BJ (cell line): ENCODE measurements at regions not wholly inside any gene's neighbourhood (a gene's known extent, or its start where the extent isn't known, plus 50 kb on each side); places are given as distances from the start of the nearest gene placed in this dataset.

Experiments
- CTCF ChIA-PET: fragments of 350-600 bp; formaldehyde crosslinking; extraction: SDS; loops from one replicate; lab custom pipeline; 2021; ENCODE audit warnings: antibody characterized with exemption, inconsistent platforms; lab: Yijun Ruan, JAX
- POLR2A ChIA-PET: fragments of 300-600 bp; sonication (Branson Sonifier 250); formaldehyde crosslinking; extraction: SDS; loops from one replicate; lab custom pipeline; 2021; ENCODE audit warnings: antibody characterized with exemption; lab: Charles Lee
- DNase-seq: peaks from one replicate; pipeline ENCODE4 v3.0.0-alpha.2; 2011; ENCODE audit warnings: low read depth
- H3K27me3 ChIP-seq: 2 replicates; pipeline ENCODE4 v1.6.0; 2011; ENCODE audit warnings: low read length; ENCODE audit not compliant: control insufficient read depth, insufficient read depth
- H3K36me3 ChIP-seq: 2 replicates; pipeline ENCODE4 v1.5.1; 2011; ENCODE audit warnings: low read length; ENCODE audit not compliant: control insufficient read depth, insufficient read depth
- H3K4me3 ChIP-seq: 2 replicates; pipeline ENCODE4 v1.5.1; 2011; ENCODE audit warnings: low read depth, mild to moderate bottlenecking, control low read depth, low read length
- TF ChIP-seq, protein P1 (sequence below): IDR thresholded peaks from 2 replicates; pipeline ENCODE4 v1.5.1; 2011; ENCODE audit warnings: low read depth, mild to moderate bottlenecking, control low read depth, inconsistent platforms, low read length, moderate library complexity; ENCODE audit not compliant: insufficient read depth

DNA sequence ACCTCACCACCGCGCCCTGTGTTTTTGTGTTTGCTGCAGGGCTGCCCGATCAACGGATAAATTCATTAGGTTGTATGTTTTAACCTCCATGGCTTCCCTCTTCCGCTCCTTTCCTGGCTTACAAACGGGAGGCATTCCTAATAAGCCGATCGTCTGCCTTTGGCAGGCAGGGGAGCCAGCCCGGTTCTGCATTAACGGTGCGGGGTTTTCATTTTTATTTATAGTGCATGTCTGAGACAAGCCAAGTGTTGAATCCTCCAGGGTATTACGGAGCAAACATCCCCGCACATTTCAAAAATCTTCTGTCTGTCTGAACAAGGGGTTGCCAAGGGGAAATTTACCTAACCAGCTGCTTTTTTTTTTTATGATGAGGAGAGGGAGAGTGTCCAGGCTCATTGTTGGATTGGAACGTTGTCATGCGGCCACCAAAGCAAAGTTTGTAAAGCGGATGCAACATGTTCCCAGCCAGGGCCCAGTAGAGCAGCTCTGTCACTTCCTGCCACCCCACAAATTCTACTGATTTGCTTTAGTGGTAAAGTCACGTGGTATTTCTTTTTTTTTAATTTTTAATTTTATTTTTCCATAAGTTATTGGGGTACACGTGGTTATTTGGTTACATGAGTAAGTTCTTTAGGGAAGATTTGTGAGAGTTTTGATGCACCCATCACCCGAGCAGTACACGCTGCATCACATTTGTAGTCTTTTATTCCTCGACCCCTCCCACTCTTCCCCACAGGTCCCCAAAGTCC is 92.3 kb upstream of the BAIAP2L1 start:
- ChIA-PET CTCF (no interaction called here), POLR2A (no interaction called here)
- TF ChIP-seq, protein P1, sequence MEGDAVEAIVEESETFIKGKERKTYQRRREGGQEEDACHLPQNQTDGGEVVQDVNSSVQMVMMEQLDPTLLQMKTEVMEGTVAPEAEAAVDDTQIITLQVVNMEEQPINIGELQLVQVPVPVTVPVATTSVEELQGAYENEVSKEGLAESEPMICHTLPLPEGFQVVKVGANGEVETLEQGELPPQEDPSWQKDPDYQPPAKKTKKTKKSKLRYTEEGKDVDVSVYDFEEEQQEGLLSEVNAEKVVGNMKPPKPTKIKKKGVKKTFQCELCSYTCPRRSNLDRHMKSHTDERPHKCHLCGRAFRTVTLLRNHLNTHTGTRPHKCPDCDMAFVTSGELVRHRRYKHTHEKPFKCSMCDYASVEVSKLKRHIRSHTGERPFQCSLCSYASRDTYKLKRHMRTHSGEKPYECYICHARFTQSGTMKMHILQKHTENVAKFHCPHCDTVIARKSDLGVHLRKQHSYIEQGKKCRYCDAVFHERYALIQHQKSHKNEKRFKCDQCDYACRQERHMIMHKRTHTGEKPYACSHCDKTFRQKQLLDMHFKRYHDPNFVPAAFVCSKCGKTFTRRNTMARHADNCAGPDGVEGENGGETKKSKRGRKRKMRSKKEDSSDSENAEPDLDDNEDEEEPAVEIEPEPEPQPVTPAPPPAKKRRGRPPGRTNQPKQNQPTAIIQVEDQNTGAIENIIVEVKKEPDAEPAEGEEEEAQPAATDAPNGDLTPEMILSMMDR = no peak
- no peak for DNase-seq
- Histone ChIP-seq H3K27me3 (no peaks in the 10 kb centered on the region), H3K4me3 (no peak overlapping the region), H3K36me3 (no peaks in the 10 kb centered on the region)

DNA sequence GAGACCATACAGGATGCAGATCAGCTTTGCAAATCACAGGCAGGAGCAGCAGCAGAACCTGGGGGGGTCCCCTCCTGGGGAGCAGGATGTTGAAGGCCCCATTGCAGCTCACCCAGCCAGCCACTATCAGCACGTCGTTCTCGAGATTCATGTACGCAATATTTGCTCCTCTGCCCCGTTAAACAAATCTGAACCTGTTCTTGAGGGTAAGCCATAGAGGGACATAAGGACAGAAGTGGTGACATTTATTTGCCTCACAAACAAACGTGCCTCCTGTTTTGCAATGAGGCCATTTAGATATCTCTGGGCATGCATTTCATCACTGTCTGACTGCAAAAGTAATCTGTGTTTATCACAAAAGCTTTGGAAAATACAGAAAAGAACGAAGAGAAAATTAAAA is 87.3 kb upstream of the BAIAP2L1 start:
- DNase-seq = no peak
- H3K4me3 ChIP-seq = no peak overlapping the region
- TF ChIP-seq, protein P1 = no peak
- CTCF ChIA-PET = no interaction called here
- H3K36me3 ChIP-seq = no peaks in the 10 kb centered on the region
- no peaks in the 10 kb centered on the region for H3K27me3 ChIP-seq
- POLR2A ChIA-PET = no interaction called here

DNA sequence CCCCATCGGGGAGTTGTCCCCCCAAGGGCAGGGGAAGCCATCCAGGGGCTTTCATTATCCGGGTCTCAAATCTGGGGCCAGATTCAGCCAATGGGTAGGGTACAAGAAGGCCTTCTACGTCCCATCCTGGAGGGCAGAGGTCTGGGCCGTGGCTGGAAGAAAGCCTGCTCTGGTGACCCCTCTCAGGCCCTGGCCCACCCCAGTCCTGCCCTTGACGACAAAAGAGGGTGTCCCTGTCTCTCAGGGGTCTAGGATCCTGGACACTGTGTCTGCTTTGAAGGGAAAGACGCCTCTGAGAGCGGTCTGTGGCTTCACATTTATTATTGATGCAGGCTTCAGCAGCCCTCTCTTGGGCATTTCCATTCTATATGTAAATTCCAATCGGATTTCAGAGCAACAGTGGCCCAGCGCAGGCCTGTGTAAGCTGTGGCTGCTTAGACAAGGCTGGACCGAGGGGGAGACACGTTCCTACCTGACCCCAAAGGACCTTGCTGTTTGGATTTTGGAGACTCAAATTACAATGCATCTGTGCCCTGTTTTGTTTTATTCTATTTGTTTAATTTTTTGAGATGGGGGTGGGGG is 83.2 kb upstream of the BAIAP2L1 start:
- CTCF ChIA-PET = no interaction called here
- POLR2A ChIA-PET = no interaction called here

DNA sequence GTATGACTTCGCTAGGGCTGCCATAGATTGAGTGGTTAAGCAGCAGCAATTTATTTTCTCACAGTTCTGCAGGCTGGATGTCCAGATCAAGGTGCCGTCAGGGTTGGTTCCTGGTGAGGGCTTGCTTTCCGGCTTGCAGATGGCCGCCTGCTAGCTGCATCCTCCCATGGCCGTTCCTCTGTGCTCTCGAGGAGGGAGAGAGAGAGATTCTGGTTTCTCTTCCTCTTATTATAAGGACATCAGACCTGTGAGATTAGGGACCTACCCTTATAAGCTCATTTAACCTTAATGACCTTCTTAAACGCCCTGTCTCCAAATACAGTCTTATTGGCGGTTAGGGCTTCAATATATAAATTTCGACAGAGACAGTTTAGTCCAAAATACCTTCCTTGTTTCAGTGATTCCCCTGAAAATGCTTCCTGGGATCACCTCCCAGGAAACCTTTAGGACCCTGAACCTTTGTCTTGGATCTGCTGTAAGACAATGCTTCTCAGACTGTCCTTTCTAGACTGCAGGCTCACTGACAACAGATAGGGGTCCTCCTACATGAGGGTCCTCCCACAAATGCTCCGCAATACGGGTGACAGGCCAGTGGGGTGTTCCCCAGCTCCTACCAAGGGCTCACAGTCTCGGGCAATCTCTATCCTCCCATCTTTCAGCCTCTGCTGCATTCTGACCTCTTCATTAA is 82.5 kb upstream of the BAIAP2L1 start:
- no peaks in the 10 kb centered on the region for H3K27me3 ChIP-seq
- ChIA-PET POLR2A (no interaction called here), CTCF (no interaction called here)
- TF ChIP-seq, protein P1 = no peak
- no peaks in the 10 kb centered on the region for H3K36me3 ChIP-seq
- no peak overlapping the region for H3K4me3 ChIP-seq
- no peak for DNase-seq

More for the DNA sequence above, 83.2 kb upstream of the BAIAP2L1 start:
- Histone ChIP-seq H3K27me3 (no peaks in the 10 kb centered on the region), H3K4me3 (no peak overlapping the region), H3K36me3 (no peaks in the 10 kb centered on the region)
- TF ChIP-seq, protein P1 = no peak
- no peak for DNase-seq

DNA sequence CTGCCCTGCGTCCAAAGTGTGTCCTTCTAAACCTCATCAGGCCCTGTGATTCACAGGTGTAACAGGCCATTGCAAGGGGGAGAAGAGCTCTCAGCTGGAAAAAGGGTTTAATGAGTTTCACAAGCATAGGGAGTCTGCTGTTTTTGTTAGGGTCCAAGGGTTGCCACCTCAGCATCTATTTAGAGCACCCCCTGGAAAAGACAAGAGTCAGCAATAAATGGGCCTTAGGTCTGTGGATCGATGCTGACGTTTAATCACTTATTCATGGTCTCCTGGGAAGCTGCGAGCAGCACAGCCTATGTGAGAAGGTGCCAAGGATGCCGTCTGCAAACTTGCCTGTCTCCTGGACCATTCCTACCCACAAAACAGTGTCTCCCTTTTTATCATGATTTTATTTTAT is 78.4 kb upstream of the BAIAP2L1 start:
- H3K4me3 ChIP-seq = no peak overlapping the region
- no peak for DNase-seq
- TF ChIP-seq, protein P1 = no peak
- ChIA-PET POLR2A (no interaction called here), CTCF (interaction anchor here (1.1 kb wide), 1 partner anchor 8 kb away, joined by 4 read pairs; no protein-coding TSS in a partner anchor)
- no peaks in the 10 kb centered on the region for H3K36me3 ChIP-seq
- H3K27me3 ChIP-seq = no peaks in the 10 kb centered on the region
